Pancreas (tissue), 10 donors: ENCODE measurements at regions not wholly inside any gene's neighbourhood (a gene's known extent, or its start where the extent isn't known, plus 50 kb on each side); places are given as distances from the start of the nearest gene placed in this dataset.

Experiments
- ATAC-seq, 4 donors: fragments of 200-7000 bp; cut with Tn5 transposase; one replicate each; pipeline versions ENCODE4 v1.8.0 to v1.9.1; 2020; ENCODE audit warnings: mild to moderate bottlenecking in 4 of 4, moderate library complexity in 4 of 4
- DNase-seq, 6 donors: peaks; one replicate each; pipeline ENCODE4 v3.0.0-alpha.2; 2020
- FAIRE-seq: peaks from 2 replicates; lab custom pipeline; 2012; peaks lifted over from hg19 to GRCh38; lab: Jason Lieb, UNC
- H3K27ac ChIP-seq, 4 donors: fragments of 200-600 bp; sonication (generic); 1 replicate in 3 of 4; 2 replicates in 1 of 4; pipeline versions ENCODE4 v1.5.0 to v1.8.0; 2020
- H3K27me3 ChIP-seq, 4 donors: fragments of 200-600 bp; one replicate each; pipeline ENCODE4 v1.8.0; 2021
- H3K36me3 ChIP-seq, 3 donors: fragments of 200-600 bp; sonication (generic) in 1 of 3; one replicate each; pipeline versions ENCODE4 v1.5.0 to v1.8.0; 2020 to 2021
- H3K4me1 ChIP-seq, 3 donors: fragments of 200-600 bp; one replicate each; pipeline ENCODE4 v1.8.0; 2021
- H3K4me3 ChIP-seq, 4 donors: fragments of 200-600 bp; sonication (generic) in 2 of 4; one replicate each; pipeline versions ENCODE4 v1.5.0 to v1.8.0; 2020 to 2021
- H3K9me3 ChIP-seq, 4 donors: fragments of 200-600 bp; one replicate each; pipeline ENCODE4 v1.8.0; 2021
- CTCF ChIP-seq, 4 donors: fragments of 200-600 bp; sonication (generic) in 3 of 4; IDR thresholded peaks; one replicate each; pipeline versions ENCODE4 v1.5.0 to v1.8.0; 2021; ENCODE audit warnings: antibody characterized with exemption in 4 of 4
- WGBS, 2 donors: extraction: QIAGEN DNeasy Blood & Tissue Kit; methylation state at CpG; one replicate each; pipeline ENCODE4 v1.1.7; 2013; 5-methylcytosine and 5-hydroxymethylcytosine counted together
- intact Hi-C, 3 donors: fragments of 100-400 bp; cut with DNase I; formaldehyde crosslinking; loops; one replicate each; pipeline versions ENCODE4 v1.11.1 to v1.14.2; 2022
- donor health status: healthy with polysubstance abuse.
- donor health status: DM: no; HTN: no; CAD: no; lungs with moderate emphysema.
- donor health status: DM: no; HTN: no; CAD: no.
- donor health status: control.
- donor health status: control.
- donor health status: Bipolar disorder and iron deficiency.
- donor health status: DM: yes; HTN: yes; CAD: no.
- donor health status: DM: no; HTN: no; CAD: no.
- donor health status: DM: no; HTN: no; CAD: no.
- donor health status: DM: yes; HTN: yes; CAD: no.

DNA sequence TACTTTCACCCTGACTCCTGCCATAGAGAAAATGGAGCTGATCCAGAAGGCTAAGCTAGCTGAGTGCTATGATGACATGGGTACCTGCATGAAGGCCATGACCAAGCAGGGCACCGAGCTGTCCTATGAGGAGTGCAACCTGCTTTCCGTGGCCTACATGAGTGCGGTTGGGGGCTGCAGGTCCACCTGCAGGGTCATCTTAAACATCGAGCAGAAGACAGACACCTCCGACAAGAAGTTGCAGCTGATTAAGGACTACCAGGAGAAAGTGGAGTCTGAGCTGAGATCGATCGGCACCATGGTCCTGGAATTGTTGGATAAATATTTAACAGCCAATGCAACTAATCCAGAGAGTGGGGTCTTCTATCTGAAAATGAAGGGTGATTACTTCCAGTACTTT, 438.0 kb downstream of the TMA16 start:
- TF ChIP-seq CTCF (IDR thresholded peaks at IDR 0.05) = no peak
- no peak overlapping the region for H3K27ac ChIP-seq
- H3K27me3 ChIP-seq = no peaks in the 10 kb centered on the region
- H3K4me1 ChIP-seq = no peaks in the 10 kb centered on the region
- intact Hi-C loops = no loop called here
- no peak for FAIRE-seq
- no peaks in the 10 kb centered on the region for H3K36me3 ChIP-seq
- H3K4me3 ChIP-seq = no peak overlapping the region
- no peak for ATAC-seq
- H3K9me3 ChIP-seq = no peaks in the 10 kb centered on the region
- DNase-seq = no peak
- 73 to 85% methylated on average over 7 of the region's 7 CpGs for WGBS, 2 donors

- ATAC-seq = no peak
- DNase-seq = no peak
- TF ChIP-seq CTCF (IDR thresholded peaks at IDR 0.05) = no peak
- WGBS, 2 donors = 81 to 87% methylated on average over 1 of the region's 1 CpG
- Histone ChIP-seq H3K36me3 (no peaks in the 10 kb centered on the region), H3K4me1 (no peaks in the 10 kb centered on the region), H3K9me3 (no peaks in the 10 kb centered on the region), H3K27me3 (no peaks in the 10 kb centered on the region), H3K27ac (no peak overlapping the region), H3K4me3 (no peak overlapping the region)
- no peak for FAIRE-seq
- intact Hi-C loops = no loop called here
These were observed 445.1 kb downstream of the TMA16 start for GRCh38 chr4:163939597-163939996.

DNA sequence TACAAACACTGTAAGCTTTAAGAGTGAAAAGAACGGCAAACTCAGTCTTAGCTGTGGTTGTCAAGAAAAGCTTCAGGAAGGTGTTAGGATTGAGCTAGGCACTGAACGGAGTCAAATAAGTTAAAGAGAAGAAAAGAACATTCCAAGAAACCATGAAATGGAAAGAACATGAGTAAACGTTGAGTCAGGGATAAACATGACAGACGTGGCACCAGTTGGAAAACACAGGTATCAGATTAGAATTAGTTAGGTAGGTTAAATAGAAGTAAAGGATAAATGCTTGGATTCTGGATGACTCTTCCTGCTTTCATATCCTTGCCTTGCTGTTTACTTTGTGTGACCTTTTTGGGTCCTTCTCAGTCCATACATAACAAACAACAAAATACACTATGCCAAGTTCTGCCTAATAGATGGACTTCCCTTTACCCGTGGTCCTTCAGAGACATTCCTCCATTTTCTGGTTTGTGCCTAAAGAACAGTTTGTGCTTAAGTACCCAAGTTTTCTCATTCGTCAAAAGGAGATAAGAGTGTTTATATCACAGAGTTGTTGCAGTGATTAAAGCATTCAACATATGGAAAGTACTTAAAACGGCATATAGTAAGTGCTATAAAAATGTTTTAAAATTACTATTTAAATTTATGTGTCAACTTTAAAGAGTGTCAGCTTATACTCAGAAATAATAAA, 446.9 kb downstream of the TMA16 start:
- Histone ChIP-seq H3K9me3 (no peaks in the 10 kb centered on the region), H3K27me3 (no peaks in the 10 kb centered on the region), H3K4me3 (no peak overlapping the region), H3K27ac (no peak overlapping the region), H3K36me3 (no peaks in the 10 kb centered on the region), H3K4me1 (no peaks in the 10 kb centered on the region)
- intact Hi-C loops = no loop called here
- ATAC-seq (no peak), FAIRE-seq (no peak), DNase-seq (no peak)
- TF ChIP-seq CTCF (IDR thresholded peaks at IDR 0.05) = no peak
- WGBS, 2 donors = 27 to 36% methylated on average over 7 of the region's 7 CpGs

GRCh38 chr4:163948920-163949455, 454.5 kb downstream of the TMA16 start:
- FAIRE-seq (no peak), ATAC-seq (no peak), DNase-seq (peak in 2 of 6 donors; percentile 6 to 28)
- no peaks in the 10 kb centered on the region for H3K36me3 ChIP-seq
- intact Hi-C loops = no loop called here
- no peaks in the 10 kb centered on the region for H3K9me3 ChIP-seq
- H3K4me3 ChIP-seq = no peak overlapping the region
- TF ChIP-seq CTCF (IDR thresholded peaks at IDR 0.05) = no peak
- 65 to 73% methylated on average over 9 of the region's 9 CpGs for WGBS, 2 donors
- no peaks in the 10 kb centered on the region for H3K27me3 ChIP-seq
- H3K27ac ChIP-seq = no peak overlapping the region
- H3K4me1 ChIP-seq = no peaks in the 10 kb centered on the region

DNA sequence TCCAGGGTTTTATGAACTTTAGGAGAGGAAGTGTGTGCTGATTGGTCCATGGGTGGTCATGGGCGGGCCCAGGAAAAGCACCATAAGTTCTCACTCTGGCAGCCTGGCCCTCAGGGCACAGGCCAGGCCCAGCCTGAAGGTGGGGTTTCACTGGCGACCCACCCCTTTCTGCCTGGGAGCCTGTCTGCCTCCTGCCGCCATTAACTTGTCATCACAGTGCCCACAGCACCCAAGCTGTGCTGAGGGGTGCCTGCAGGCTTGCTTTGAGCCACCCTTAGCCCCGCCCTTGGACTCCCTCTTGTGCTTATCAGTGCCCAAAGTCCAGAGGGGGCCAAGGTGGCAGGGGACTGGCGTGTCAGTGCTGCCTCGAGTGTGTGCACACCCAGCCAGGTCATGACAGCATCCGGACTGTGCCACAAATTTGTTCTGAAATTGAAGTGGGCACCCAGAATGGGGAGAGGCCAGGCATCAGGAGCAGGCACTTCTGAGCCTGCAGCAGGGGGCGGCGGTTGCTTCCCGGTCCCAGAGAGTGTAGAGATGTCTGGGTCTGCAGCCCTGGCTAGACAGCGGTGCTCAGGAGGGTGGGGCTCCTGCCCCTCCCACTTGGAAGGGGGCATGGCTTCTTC, 455.6 kb downstream of the TMA16 start:
- DNase-seq (peak in 4 of 6 donors; percentile 5 to 63 (median 23)), FAIRE-seq (no peak), ATAC-seq (no peak)
- H3K9me3 ChIP-seq = no peaks in the 10 kb centered on the region
- WGBS, 2 donors = 71 to 76% methylated on average over 11 of the region's 11 CpGs
- no peak overlapping the region for H3K4me3 ChIP-seq
- H3K27ac ChIP-seq = no peak overlapping the region
- TF ChIP-seq CTCF (IDR thresholded peaks at IDR 0.05) = no peak
- intact Hi-C loops = no loop called here
- no peaks in the 10 kb centered on the region for H3K4me1 ChIP-seq
- H3K36me3 ChIP-seq = no peaks in the 10 kb centered on the region
- no peaks in the 10 kb centered on the region for H3K27me3 ChIP-seq
